PC-9 (cell line): ENCODE measurements at regions not wholly inside any gene's neighbourhood (a gene's known extent, or its start where the extent isn't known, plus 50 kb on each side); places are given as distances from the start of the nearest gene placed in this dataset.

Experiments used
- BruUV-seq: library from RNA; stranded (reverse); fragments of 400-500 nt; replicated peaks from 2 replicates; lab custom pipeline; 2021; lab: Mats Ljungman, UMichigan
- CTCF ChIA-PET: fragments of 300-600 bp; sonication (Branson Sonifier 250); formaldehyde crosslinking; loops from one replicate; lab custom pipeline; 2022; ENCODE audit warnings: antibody characterized with exemption; lab: Charles Lee
- POLR2A ChIA-PET: fragments of 300-600 bp; sonication (Branson Sonifier 250); formaldehyde crosslinking; loops from one replicate; lab custom pipeline; 2022; ENCODE audit warnings: antibody characterized with exemption; ENCODE audit not compliant: unreplicated experiment; lab: Charles Lee
- DNase-seq, 2 experiments: peaks; one replicate each; pipeline versions ENCODE4 v3.0.0 to v3.0.0-alpha.2; 2015 to 2022; ENCODE audit warnings: mixed read lengths in 1 of 2
- H2AFZ ChIP-seq: fragments of 200-600 bp; sonication (generic); 2 replicates; pipeline ENCODE4 v1.8.1; 2017; ENCODE audit warnings: antibody characterized with exemption
- H3F3A ChIP-seq: fragments of 200-600 bp; sonication (generic); 2 replicates; pipeline ENCODE4 v1.8.1; 2017; ENCODE audit warnings: antibody characterized with exemption, mild to moderate bottlenecking, low read depth; ENCODE audit not compliant: insufficient read depth
- H3K27ac ChIP-seq: fragments of 200-600 bp; sonication (generic); 2 replicates; pipeline ENCODE4 v1.6.1; 2016; ENCODE audit warnings: mixed run types
- H3K27me3 ChIP-seq: fragments of 200-600 bp; sonication (generic); 2 replicates; pipeline ENCODE4 v1.6.1; 2016; ENCODE audit warnings: low read depth, mixed run types; ENCODE audit not compliant: insufficient read depth
- H3K36me3 ChIP-seq: fragments of 200-600 bp; sonication (generic); 2 replicates; pipeline ENCODE4 v1.6.1; 2016; ENCODE audit warnings: low read depth, mixed run types
- H3K4me1 ChIP-seq: fragments of 200-600 bp; sonication (generic); replicated peaks from 2 replicates; pipeline ENCODE4 v1.6.1; 2016; ENCODE audit warnings: mixed run types; ENCODE audit not compliant: insufficient read depth
- H3K4me2 ChIP-seq: fragments of 200-600 bp; sonication (generic); 2 replicates; pipeline ENCODE4 v1.6.1; 2017; ENCODE audit warnings: mixed run types
- H3K4me3 ChIP-seq: fragments of 200-600 bp; sonication (generic); 2 replicates; pipeline ENCODE4 v1.6.1; 2016; ENCODE audit warnings: mixed run types
- H3K79me2 ChIP-seq: fragments of 200-600 bp; sonication (generic); 2 replicates; pipeline ENCODE4 v1.6.1; 2017; ENCODE audit warnings: low read depth, mixed run types
- H3K9me2 ChIP-seq: fragments of 200-600 bp; sonication (generic); 2 replicates; pipeline ENCODE4 v1.8.1; 2017; ENCODE audit warnings: mild to moderate bottlenecking; ENCODE audit not compliant: insufficient read depth
- H3K9me3 ChIP-seq: fragments of 200-600 bp; sonication (generic); 2 replicates; pipeline ENCODE4 v1.8.1; 2016; ENCODE audit warnings: low read depth; ENCODE audit not compliant: insufficient read depth
- H4K20me1 ChIP-seq: fragments of 200-600 bp; sonication (generic); 2 replicates; pipeline ENCODE4 v1.8.1; 2017; ENCODE audit not compliant: insufficient read depth
- CTCF ChIP-seq: fragments of 200-600 bp; sonication (generic); conservative IDR thresholded peaks from 2 replicates; pipeline ENCODE4 v1.6.1; 2017; ENCODE audit warnings: mixed run types, antibody characterized with exemption, mild to moderate bottlenecking, moderate library complexity
- EZH2 ChIP-seq: fragments of 200-600 bp; sonication (generic); IDR thresholded peaks from 2 replicates; pipeline ENCODE4 v1.8.0; 2017; ENCODE audit warnings: antibody characterized with exemption, low read depth
- intact Hi-C: fragments of 100-400 bp; cut with micrococcal nuclease; formaldehyde crosslinking; loops from one replicate; pipeline ENCODE4 v1.10.0; 2022; ENCODE audit not compliant: unreplicated experiment

- no peak for DNase-seq
- BruUV-seq, result no TSS peak
- Histone ChIP-seq H3K4me3 (no peak overlapping the region), H3K9me2 (no peaks in the 10 kb centered on the region), H3K36me3 (no peaks in the 10 kb centered on the region), H3K27me3 (peaks cover 90% of the 10 kb centered on the region), H3K4me2 (no peak overlapping the region), H3K9me3 (no peaks in the 10 kb centered on the region), H3K79me2 (no peaks in the 10 kb centered on the region), H4K20me1 (no peaks in the 10 kb centered on the region), H2AFZ (no peak overlapping the region), H3K4me1 (no peaks in the 10 kb centered on the region), H3F3A (no peaks in the 10 kb centered on the region), H3K27ac (no peak overlapping the region)
- ChIA-PET POLR2A (no interaction called here), CTCF (no interaction called here)
- TF ChIP-seq CTCF, result no peak
- no peak for TF ChIP-seq EZH2
- intact Hi-C loops, result no loop called here
Measured at GRCh38 chr18:77857678-77858655, 608.3 kb downstream of the GALR1 start.

- ChIA-PET CTCF (no interaction called here), POLR2A (no interaction called here)
Measured at GRCh38 chr18:77859634-77860033, 610.0 kb downstream of the GALR1 start.

More at GRCh38 chr18:77859634-77860033, 610.0 kb downstream of the GALR1 start:
- H3K4me2 ChIP-seq, result no peak overlapping the region
- no peaks in the 10 kb centered on the region for H3K9me3 ChIP-seq
- peaks cover 86% of the 10 kb centered on the region for H3K27me3 ChIP-seq
- H4K20me1 ChIP-seq, result no peaks in the 10 kb centered on the region
- intact Hi-C loops, result no loop called here
- no peak for TF ChIP-seq EZH2
- TF ChIP-seq CTCF, result no peak
- H2AFZ ChIP-seq, result no peak overlapping the region
- H3K9me2 ChIP-seq, result no peaks in the 10 kb centered on the region
- no peaks in the 10 kb centered on the region for H3K79me2 ChIP-seq
- H3K4me1 ChIP-seq, result no peaks in the 10 kb centered on the region
- H3F3A ChIP-seq, result no peaks in the 10 kb centered on the region
- H3K36me3 ChIP-seq, result no peaks in the 10 kb centered on the region
- H3K27ac ChIP-seq, result no peak overlapping the region
- BruUV-seq, result no TSS peak
- H3K4me3 ChIP-seq, result no peak overlapping the region
- no peak for DNase-seq
